ENCODE measurements at regions not wholly inside any gene's neighbourhood (a gene's known extent, or its start where the extent isn't known, plus 50 kb on each side); places are given as distances from the start of the nearest gene placed in this dataset.

DNA sequence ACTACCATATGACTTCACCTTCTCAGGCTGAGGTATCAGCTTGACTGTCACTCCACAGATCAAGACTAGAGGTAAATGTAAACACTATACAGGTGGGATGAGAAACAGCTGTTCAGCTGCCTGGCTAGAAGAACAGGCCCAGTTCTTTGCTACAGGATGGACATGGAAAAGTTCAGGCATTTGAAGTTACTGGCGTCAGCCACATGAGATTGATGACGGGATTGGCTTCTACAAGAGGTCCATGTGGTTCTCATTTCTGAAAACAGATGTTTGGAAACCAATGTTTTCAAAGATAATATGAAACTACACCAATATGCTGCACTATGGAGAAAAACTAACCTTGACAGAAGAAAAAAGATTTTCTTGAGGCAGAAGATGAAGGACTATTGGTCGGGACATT is 324.1 kb downstream of the CDH10 start:
- H3K79me2 ChIP-seq (ENCODE audit: control insufficient read depth, insufficient read depth, low read length), result no peaks in the 10 kb centered on the region
- H3K4me3 ChIP-seq (ENCODE audit: control insufficient read depth in 2 of 3, extremely low read depth in 1 of 3, insufficient read depth in 2 of 3, low read depth in 1 of 3, low read length in 3 of 3), result no peak overlapping the region
- no peaks in the 10 kb centered on the region for H3K9me1 ChIP-seq (ENCODE audit: control insufficient read depth, extremely low read depth, insufficient read depth, low read length)
- FAIRE-seq, result no peak
- peaks cover 2% of the 10 kb centered on the region for H3K9me3 ChIP-seq (ENCODE audit: control insufficient read depth, low read depth, low read length)
- no peak overlapping the region for H3K4me2 ChIP-seq (ENCODE audit: control insufficient read depth, extremely low read depth, insufficient read depth, low read depth, low read length)
- dilution Hi-C loops (cut with MboI; ENCODE audit: extremely low pct_ligation_motif_present, low sequenced_read_pairs), result no loop called here
- H3K27ac ChIP-seq (ENCODE audit: control insufficient read depth, insufficient read depth, low read length), result no peak overlapping the region
- TF ChIP-seq, protein P1, sequence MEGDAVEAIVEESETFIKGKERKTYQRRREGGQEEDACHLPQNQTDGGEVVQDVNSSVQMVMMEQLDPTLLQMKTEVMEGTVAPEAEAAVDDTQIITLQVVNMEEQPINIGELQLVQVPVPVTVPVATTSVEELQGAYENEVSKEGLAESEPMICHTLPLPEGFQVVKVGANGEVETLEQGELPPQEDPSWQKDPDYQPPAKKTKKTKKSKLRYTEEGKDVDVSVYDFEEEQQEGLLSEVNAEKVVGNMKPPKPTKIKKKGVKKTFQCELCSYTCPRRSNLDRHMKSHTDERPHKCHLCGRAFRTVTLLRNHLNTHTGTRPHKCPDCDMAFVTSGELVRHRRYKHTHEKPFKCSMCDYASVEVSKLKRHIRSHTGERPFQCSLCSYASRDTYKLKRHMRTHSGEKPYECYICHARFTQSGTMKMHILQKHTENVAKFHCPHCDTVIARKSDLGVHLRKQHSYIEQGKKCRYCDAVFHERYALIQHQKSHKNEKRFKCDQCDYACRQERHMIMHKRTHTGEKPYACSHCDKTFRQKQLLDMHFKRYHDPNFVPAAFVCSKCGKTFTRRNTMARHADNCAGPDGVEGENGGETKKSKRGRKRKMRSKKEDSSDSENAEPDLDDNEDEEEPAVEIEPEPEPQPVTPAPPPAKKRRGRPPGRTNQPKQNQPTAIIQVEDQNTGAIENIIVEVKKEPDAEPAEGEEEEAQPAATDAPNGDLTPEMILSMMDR (optimal IDR thresholded peaks at IDR 0.05 in 1 of 3, IDR thresholded peaks at IDR 0.05 in 1 of 3, conservative IDR thresholded peaks at IDR 0.05 in 1 of 3; ENCODE audit: extremely low read depth in 1 of 3, insufficient read depth in 2 of 3, low read length in 3 of 3), result no peak
- TF ChIP-seq EZH2 (IDR thresholded peaks at IDR 0.05; ENCODE audit: low read length), result no peak
- no peak for DNase-seq (ENCODE audit: low read depth, low spot score)
- H2AFZ ChIP-seq (ENCODE audit: control insufficient read depth, low read length), result no peak overlapping the region
- no peaks in the 10 kb centered on the region for H3K4me1 ChIP-seq (ENCODE audit: control insufficient read depth, extremely low read depth, insufficient read depth, low read length)
- H4K20me1 ChIP-seq (ENCODE audit: control insufficient read depth, extremely low read depth, insufficient read depth, low read length), result no peaks in the 10 kb centered on the region
- H3K27me3 ChIP-seq (ENCODE audit: control insufficient read depth, extremely low read depth, insufficient read depth, low read length), result no peaks in the 10 kb centered on the region
- no peak overlapping the region for H3K9ac ChIP-seq (ENCODE audit: control insufficient read depth, extremely low read depth, insufficient read depth, low read length)
- no peaks in the 10 kb centered on the region for H3K36me3 ChIP-seq (ENCODE audit: control insufficient read depth in 2 of 2, extremely low read depth in 1 of 2, insufficient read depth in 2 of 2, low read length in 2 of 2)

DNA sequence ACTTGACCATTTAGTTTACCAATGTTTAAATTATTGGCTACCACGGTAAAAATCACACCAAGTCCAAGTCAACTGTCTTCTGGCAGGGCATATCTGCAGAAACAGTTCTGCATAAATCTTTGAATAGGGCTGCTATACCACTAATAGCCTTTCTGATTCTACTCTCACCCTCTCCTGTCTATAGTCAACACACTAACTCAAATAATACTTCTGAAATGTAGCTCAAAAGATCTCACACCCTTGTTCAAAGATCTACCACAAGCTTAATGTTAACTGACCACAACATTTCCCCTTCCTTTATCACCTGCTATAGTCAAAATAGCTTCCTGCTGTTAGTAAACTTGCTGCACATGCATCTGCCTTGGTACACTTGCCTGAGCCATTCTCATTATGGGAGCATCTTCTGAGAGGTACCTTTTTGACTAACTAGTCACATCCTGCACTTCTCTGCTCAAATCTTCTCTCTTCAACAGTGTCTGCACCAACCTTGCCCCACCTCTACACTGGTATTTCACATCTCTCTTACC is 319.4 kb downstream of the CDH10 start:
- H3K79me2 ChIP-seq (ENCODE audit: control insufficient read depth, insufficient read depth, low read length), result no peaks in the 10 kb centered on the region
- DNase-seq (ENCODE audit: low read depth, low spot score) (no peak), FAIRE-seq (no peak)
- no peak overlapping the region for H3K9ac ChIP-seq (ENCODE audit: control insufficient read depth, extremely low read depth, insufficient read depth, low read length)
- no peak overlapping the region for H3K27ac ChIP-seq (ENCODE audit: control insufficient read depth, insufficient read depth, low read length)
- dilution Hi-C loops (cut with MboI; ENCODE audit: extremely low pct_ligation_motif_present, low sequenced_read_pairs), result no loop called here
- no peaks in the 10 kb centered on the region for H4K20me1 ChIP-seq (ENCODE audit: control insufficient read depth, extremely low read depth, insufficient read depth, low read length)
- no peaks in the 10 kb centered on the region for H3K4me1 ChIP-seq (ENCODE audit: control insufficient read depth, extremely low read depth, insufficient read depth, low read length)
- no peak overlapping the region for H3K4me2 ChIP-seq (ENCODE audit: control insufficient read depth, extremely low read depth, insufficient read depth, low read depth, low read length)
- H3K36me3 ChIP-seq (ENCODE audit: control insufficient read depth in 2 of 2, extremely low read depth in 1 of 2, insufficient read depth in 2 of 2, low read length in 2 of 2), result no peaks in the 10 kb centered on the region
- H3K9me3 ChIP-seq (ENCODE audit: control insufficient read depth, low read depth, low read length), result no peaks in the 10 kb centered on the region
- no peaks in the 10 kb centered on the region for H3K9me1 ChIP-seq (ENCODE audit: control insufficient read depth, extremely low read depth, insufficient read depth, low read length)
- H2AFZ ChIP-seq (ENCODE audit: control insufficient read depth, low read length), result no peak overlapping the region
- no peak overlapping the region for H3K4me3 ChIP-seq (ENCODE audit: control insufficient read depth in 2 of 3, extremely low read depth in 1 of 3, insufficient read depth in 2 of 3, low read depth in 1 of 3, low read length in 3 of 3)
- no peaks in the 10 kb centered on the region for H3K27me3 ChIP-seq (ENCODE audit: control insufficient read depth, extremely low read depth, insufficient read depth, low read length)
- TF ChIP-seq, protein P1 (optimal IDR thresholded peaks at IDR 0.05 in 1 of 3, IDR thresholded peaks at IDR 0.05 in 1 of 3, conservative IDR thresholded peaks at IDR 0.05 in 1 of 3; ENCODE audit: extremely low read depth in 1 of 3, insufficient read depth in 2 of 3, low read length in 3 of 3), result no peak
- no peak for TF ChIP-seq EZH2 (IDR thresholded peaks at IDR 0.05; ENCODE audit: low read length)
